MCF 10A (cell line): ENCODE measurements at regions not wholly inside any gene's neighbourhood (a gene's known extent, or its start where the extent isn't known, plus 50 kb on each side); places are given as distances from the start of the nearest gene placed in this dataset.

Source experiments
- BruUV-seq: library from RNA; stranded (reverse); fragments of 400-500 nt; replicated peaks from 2 replicates; lab custom pipeline; 2021; lab: Mats Ljungman, UMichigan
- CTCF ChIA-PET: fragments of 300-600 bp; sonication (Branson Sonifier 250); formaldehyde crosslinking; extraction: SDS; loops from one replicate; lab custom pipeline; 2021; ENCODE audit warnings: antibody characterized with exemption, inconsistent platforms; lab: Yijun Ruan, JAX
- POLR2A ChIA-PET: fragments of 300-600, 350-650 bp; sonication (Branson Sonifier 250); formaldehyde crosslinking; extraction: SDS; loops from one replicate; lab custom pipeline; 2020; ENCODE audit warnings: antibody characterized with exemption, inconsistent platforms; lab: Yijun Ruan, JAX
- DNase-seq: peaks from one replicate; pipeline ENCODE4 v3.0.0-alpha.2; 2018; ENCODE audit not compliant: unreplicated experiment
- H3K27ac Mint-ChIP-seq: one replicate; pipeline ENCODE4 v1.8.0; 2022; ENCODE audit warnings: mild to moderate bottlenecking, low read depth, mixed read lengths; ENCODE audit not compliant: unreplicated experiment
- H3K27me3 Mint-ChIP-seq: one replicate; pipeline ENCODE4 v1.8.0; 2022; ENCODE audit warnings: mixed read lengths; ENCODE audit not compliant: insufficient read depth, unreplicated experiment
- H3K36me3 Mint-ChIP-seq: one replicate; pipeline ENCODE4 v1.8.0; 2022; ENCODE audit warnings: mild to moderate bottlenecking, moderate library complexity, mixed read lengths; ENCODE audit not compliant: insufficient read depth, unreplicated experiment
- H3K4me1 Mint-ChIP-seq: one replicate; pipeline ENCODE4 v1.8.0; 2022; ENCODE audit warnings: mixed read lengths; ENCODE audit not compliant: insufficient read depth, unreplicated experiment
- H3K4me3 Mint-ChIP-seq: one replicate; pipeline ENCODE4 v1.8.0; 2022; ENCODE audit warnings: mild to moderate bottlenecking, moderate library complexity, mixed read lengths; ENCODE audit not compliant: unreplicated experiment
- H3K9me3 Mint-ChIP-seq: one replicate; pipeline ENCODE4 v1.8.0; 2022; ENCODE audit warnings: mixed read lengths; ENCODE audit not compliant: unreplicated experiment
- CTCF ChIP-seq: fragments of 200-600 bp; IDR thresholded peaks from one replicate; pipeline ENCODE4 v1.8.0; 2022; ENCODE audit warnings: antibody characterized with exemption, mild to moderate bottlenecking; ENCODE audit not compliant: unreplicated experiment
- intact Hi-C: fragments of 100-400 bp; cut with micrococcal nuclease; formaldehyde crosslinking; loops from 2 replicates; pipeline ENCODE4 v1.14.1; 2022

- TF ChIP-seq CTCF: no peak
- no peaks in the 10 kb centered on the region for H3K4me1 Mint-ChIP-seq
- H3K27me3 Mint-ChIP-seq: no peaks in the 10 kb centered on the region
- CTCF ChIA-PET: interaction anchor here (0.6 kb wide), 1 partner anchor 477 kb away, joined by 3 read pairs; no protein-coding TSS in a partner anchor
- POLR2A ChIA-PET: no interaction called here
- H3K27ac Mint-ChIP-seq: no peak overlapping the region
- intact Hi-C loops: no loop called here
- H3K9me3 Mint-ChIP-seq: no peaks in the 10 kb centered on the region
- no peak for DNase-seq
- BruUV-seq: no TSS peak
- no peak overlapping the region for H3K4me3 Mint-ChIP-seq
- no peaks in the 10 kb centered on the region for H3K36me3 Mint-ChIP-seq
Observed at GRCh38 chr13:22243469-22244163, 572.7 kb downstream of the FGF9 start.

- no peaks in the 10 kb centered on the region for H3K9me3 Mint-ChIP-seq
- H3K27me3 Mint-ChIP-seq: no peaks in the 10 kb centered on the region
- H3K27ac Mint-ChIP-seq: no peak overlapping the region
- ChIA-PET POLR2A (no interaction called here), CTCF (interaction anchor here (0.6 kb wide), 1 partner anchor 29 kb away, joined by 3 read pairs; no protein-coding TSS in a partner anchor)
- TF ChIP-seq CTCF: no peak
- no peak overlapping the region for H3K4me3 Mint-ChIP-seq
- no TSS peak for BruUV-seq
- no peaks in the 10 kb centered on the region for H3K4me1 Mint-ChIP-seq
- DNase-seq: no peak
- no peaks in the 10 kb centered on the region for H3K36me3 Mint-ChIP-seq
- intact Hi-C loops: no loop called here
Observed at GRCh38 chr13:22252281-22252830, 581.5 kb downstream of the FGF9 start.

GRCh38 chr13:22253107-22253506 is 582.2 kb downstream of the FGF9 start:
- H3K9me3 Mint-ChIP-seq: peaks cover 7% of the 10 kb centered on the region
- TF ChIP-seq CTCF: no peak
- CTCF ChIA-PET: interaction anchor here (0.6 kb wide), 1 partner anchor 30 kb away, joined by 3 read pairs; no protein-coding TSS in a partner anchor
- POLR2A ChIA-PET: no interaction called here
- intact Hi-C loops: no loop called here
- no peaks in the 10 kb centered on the region for H3K36me3 Mint-ChIP-seq
- H3K4me1 Mint-ChIP-seq: no peaks in the 10 kb centered on the region
- DNase-seq: no peak
- BruUV-seq: no TSS peak
- no peak overlapping the region for H3K4me3 Mint-ChIP-seq
- H3K27ac Mint-ChIP-seq: no peak overlapping the region
- no peaks in the 10 kb centered on the region for H3K27me3 Mint-ChIP-seq

GRCh38 chr13:22256111-22256639 is 585.3 kb downstream of the FGF9 start:
- BruUV-seq: no TSS peak
- intact Hi-C loops: no loop called here
- H3K4me3 Mint-ChIP-seq: no peak overlapping the region

More at GRCh38 chr13:22256111-22256639, 585.3 kb downstream of the FGF9 start:
- Mint-ChIP-seq H3K27me3 (no peaks in the 10 kb centered on the region), H3K27ac (no peak overlapping the region), H3K4me1 (no peaks in the 10 kb centered on the region), H3K36me3 (no peaks in the 10 kb centered on the region), H3K9me3 (peaks cover 7% of the 10 kb centered on the region)
- no peak for DNase-seq
- TF ChIP-seq CTCF: no peak
- ChIA-PET CTCF (interaction anchor here (0.6 to 0.7 kb wide), 3 partner anchors 226 to 513 kb away, joined by 3 read pairs; no protein-coding TSS in a partner anchor), POLR2A (no interaction called here)
